HG03139 (cell line): ENCODE measurements at regions not wholly inside any gene's neighbourhood (a gene's known extent, or its start where the extent isn't known, plus 50 kb on each side); places are given as distances from the start of the nearest gene placed in this dataset.
"Not testable (repeated sequence)": the region's sequence is repeated elsewhere in the genome, so short reads cannot be mapped to it uniquely, and the experiment has no call there.

Experiments used
- ATAC-seq: cut with Tn5 transposase; IDR thresholded peaks from one replicate; pipeline ENCODE4 v1.9.1; 2021; ENCODE audit not compliant: unreplicated experiment

- ATAC-seq = no peak
Measured at GRCh38 chr4:128758314-128758922, 51.1 kb upstream of the JADE1 start.

DNA sequence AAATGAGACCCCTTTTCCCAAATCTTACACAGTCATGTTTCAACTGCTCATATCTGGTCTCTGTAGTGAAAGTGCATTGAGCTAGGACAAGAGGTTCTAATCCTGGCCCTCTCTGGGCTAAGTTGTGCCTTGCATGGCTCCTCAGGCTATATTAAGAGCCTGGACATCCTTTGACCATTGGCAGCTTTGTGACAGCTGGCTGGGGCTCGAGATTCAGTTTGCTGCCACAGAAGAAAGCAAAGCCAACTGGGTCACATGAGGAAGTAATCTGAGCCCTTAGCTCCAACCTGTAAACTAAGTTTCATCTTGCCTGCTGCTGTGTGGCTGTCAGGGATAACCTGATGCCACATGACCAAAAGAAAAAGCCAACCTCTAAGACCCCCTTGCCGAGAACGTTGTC, 51.8 kb upstream of the JADE1 start:
- no peak for ATAC-seq

- no peak for ATAC-seq
Measured at GRCh38 chr4:128751354-128751753, 58.1 kb upstream of the JADE1 start.

DNA sequence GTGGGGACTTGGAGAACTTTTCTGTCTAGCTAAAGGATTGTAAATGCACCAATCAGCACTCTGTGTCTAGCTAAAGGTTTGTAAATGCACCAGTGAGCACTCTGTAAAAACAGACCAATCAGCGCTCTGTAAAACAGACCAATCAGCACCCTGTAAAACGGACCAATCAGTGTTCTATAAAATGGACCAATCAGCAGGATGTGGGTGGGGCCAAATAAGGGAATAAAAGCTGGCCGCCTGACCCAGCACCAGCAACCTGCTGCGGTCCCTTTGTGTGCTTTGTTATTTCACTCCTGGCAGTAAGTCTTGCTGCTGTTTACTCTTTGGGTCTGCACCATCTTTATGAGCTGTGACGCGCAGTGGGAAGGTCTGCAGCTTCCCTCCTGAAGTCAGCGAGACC, 67.8 kb upstream of the JADE1 start:
- ATAC-seq = not testable (repeated sequence)

GRCh38 chr4:128737098-128737513, 72.4 kb upstream of the JADE1 start:
- no peak for ATAC-seq

DNA sequence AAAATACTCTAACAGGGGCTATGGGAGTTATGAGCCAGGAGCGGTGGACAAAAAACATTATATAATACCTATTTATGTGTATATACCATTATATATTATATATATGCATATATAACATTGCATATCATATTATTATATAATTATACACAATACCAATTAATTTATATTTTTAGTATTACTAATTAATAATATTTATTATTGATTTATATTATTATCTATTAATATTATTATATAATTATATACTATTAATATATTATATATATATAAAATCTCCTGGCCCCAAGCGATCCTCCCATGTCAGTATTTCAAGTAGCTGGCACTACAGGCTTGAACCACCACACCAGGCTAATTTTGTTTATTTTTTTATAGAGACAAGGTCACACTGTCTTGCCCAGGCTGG, 73.8 kb upstream of the JADE1 start:
- no peak for ATAC-seq

DNA sequence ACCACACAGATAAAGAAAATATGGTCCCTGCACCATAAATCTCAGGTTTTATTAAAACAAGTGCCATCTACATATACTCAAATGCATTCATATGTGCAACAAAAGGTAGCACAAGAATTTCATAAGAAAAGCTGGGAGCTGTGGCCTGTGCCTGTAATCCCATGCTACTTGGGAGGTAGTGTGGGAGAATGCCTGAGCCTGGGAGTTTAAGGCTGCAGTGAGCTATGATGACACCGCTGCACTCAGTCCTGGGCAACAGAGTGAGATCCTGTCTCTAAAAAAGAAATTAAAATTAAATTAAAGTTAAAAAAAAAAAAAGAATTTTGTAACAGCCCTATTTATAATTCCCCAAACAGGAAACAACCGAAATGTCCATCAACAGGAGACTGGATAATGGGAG, 81.3 kb upstream of the JADE1 start:
- no peak for ATAC-seq

DNA sequence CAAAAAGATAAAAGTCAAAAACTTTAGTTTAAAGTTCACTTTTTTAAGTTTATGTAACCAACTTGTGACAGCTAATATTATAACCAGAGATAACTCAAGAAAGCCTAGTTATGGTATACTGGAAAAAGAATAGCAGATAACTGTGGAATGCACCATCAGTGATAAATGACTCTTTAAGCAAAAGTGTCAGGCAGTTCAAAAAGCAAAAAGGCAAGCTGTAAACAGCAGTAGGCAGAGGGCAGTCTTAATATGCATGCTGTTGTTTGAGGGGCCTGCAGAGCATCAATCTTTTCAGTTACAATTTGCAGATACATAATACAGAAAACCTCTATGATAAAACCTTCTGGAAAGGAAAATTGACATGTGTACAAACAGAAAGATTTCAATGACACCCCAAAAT, 81.8 kb upstream of the JADE1 start:
- no peak for ATAC-seq

- ATAC-seq = no peak
Measured at GRCh38 chr4:128725405-128726055, 84.0 kb upstream of the JADE1 start.

DNA sequence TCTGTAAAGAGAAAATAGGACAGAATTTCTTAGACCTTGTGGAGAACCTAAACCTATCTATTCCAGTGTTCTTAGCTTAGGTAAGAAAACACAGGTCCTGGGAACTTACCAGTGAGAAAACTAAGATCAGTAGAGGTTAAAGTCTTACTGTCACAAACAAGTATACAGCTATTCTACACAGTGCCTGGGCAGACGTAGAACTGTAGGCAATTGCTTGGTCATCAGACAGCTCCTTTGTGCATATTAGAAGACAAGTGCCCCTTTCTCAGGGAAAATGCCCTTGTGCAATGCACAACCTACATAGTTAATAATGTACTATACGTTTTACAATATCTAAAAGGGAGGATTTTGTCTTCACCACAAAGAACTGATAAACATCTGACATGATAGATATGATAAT, 86.6 kb upstream of the JADE1 start:
- no peak for ATAC-seq

- no peak for ATAC-seq
Measured at GRCh38 chr4:128721896-128722295, 87.6 kb upstream of the JADE1 start.

DNA sequence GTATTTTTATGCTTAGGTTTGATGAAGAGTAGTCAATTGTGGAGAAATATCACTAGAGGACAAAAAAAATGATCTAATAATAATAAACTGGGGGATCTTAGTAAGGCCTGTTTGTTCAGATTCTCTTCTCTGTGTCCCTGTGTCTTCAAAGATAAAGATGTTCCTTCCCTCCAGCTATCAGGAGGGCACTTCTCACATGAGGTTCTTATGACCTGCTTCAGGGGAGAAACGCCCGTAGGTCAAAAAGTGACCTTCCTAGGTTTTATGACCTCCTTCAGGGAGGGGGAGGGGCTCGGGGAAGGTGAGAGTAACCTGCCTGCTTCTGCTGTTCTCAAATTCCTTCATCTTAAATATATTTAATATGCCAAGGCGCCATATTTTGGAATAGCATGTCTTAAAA, 89.2 kb upstream of the JADE1 start:
- ATAC-seq = no peak

- no peak for ATAC-seq
Measured at GRCh38 chr4:128718768-128719167, 90.7 kb upstream of the JADE1 start.

- no peak for ATAC-seq
Measured at GRCh38 chr4:128716338-128716737, 93.2 kb upstream of the JADE1 start.

DNA sequence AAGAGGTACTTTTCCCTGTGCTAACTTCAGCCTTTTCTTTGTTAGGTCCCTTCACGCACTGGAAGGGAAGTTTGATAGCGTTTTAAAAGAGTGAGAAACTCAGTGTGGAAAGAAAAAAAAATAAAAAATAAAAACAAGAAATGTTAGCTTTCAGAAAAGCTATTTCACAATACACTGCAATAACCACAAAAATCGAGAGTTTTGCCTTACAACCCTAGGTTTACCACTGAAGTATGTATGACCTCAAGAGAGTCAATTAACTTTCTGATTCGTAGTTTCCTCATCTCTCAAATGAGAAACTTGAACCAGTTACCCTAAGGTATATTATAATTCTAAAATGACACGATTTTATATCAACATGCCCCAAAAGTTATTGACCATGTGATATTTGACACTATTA, 93.9 kb upstream of the JADE1 start:
- ATAC-seq = no peak

DNA sequence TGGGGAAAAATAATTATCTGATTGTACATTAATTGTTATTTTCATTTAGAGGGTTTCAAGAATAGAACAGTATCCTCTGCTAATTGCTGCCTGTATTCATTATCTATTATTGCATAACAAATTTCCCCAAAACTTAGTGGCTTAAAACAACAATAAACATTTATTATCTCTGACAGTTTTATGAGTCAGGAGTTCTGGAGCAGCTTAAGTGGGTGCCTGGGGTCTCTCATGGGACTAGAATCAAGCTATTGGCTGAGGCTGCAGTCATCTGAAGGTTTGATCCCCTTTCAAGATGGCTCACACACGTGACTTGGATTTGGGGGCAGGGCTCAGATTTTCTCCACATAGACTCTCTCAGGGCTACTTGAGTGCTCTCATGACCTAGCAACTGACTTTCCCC, 98.1 kb upstream of the JADE1 start:
- no peak for ATAC-seq

GRCh38 chr4:128709268-128709667, 100.2 kb upstream of the JADE1 start:
- no peak for ATAC-seq

GRCh38 chr4:128707864-128708263, 101.6 kb upstream of the JADE1 start:
- no peak for ATAC-seq

DNA sequence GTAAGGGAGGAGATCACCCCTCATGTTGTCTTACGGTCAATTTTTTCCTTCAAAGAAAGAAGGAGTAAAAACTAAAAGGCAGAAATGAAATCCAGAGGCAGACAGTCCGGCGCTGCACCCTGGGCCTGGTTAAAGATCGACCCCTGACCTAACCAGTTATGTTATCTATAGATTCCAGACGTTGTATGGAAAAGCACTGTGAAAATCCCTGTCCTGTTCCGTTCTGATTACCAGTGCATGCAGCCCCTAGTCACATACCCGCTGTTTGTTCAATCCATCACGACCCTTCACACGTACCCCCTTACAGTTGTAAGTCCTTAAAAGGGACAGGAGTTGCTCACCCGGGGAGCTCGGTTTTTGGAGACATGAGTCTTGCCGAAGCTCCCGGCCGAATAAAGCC, 105.6 kb upstream of the JADE1 start:
- ATAC-seq = no peak

- no peak for ATAC-seq
Measured at GRCh38 chr4:128700659-128701350, 108.7 kb upstream of the JADE1 start.

GRCh38 chr4:128698386-128698785, 111.1 kb upstream of the JADE1 start:
- ATAC-seq = no peak

DNA sequence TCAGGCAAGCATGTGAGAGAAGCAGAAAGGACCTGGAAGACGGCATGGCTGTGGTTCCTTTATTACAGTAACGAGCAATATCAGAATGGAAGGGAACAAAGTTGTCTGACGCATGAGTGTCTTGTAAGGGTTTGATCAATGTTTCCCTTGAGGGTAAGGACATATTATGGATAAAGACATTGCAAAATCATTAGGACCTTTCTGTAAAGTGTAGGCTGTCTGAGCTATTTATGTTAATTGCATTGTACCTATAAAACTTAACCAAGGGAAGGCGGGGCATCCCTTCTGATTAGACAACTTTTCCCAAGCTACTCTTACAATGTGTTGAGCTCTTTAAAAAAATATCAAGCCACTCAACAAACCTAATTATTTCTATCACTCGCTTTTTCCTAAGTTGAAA, 112.2 kb upstream of the JADE1 start:
- ATAC-seq = no peak

- no peak for ATAC-seq
Measured at GRCh38 chr4:128690011-128690410, 119.5 kb upstream of the JADE1 start.
